GM12892 (cell line): ENCODE measurements at regions not wholly inside any gene's neighbourhood (a gene's known extent, or its start where the extent isn't known, plus 50 kb on each side); places are given as distances from the start of the nearest gene placed in this dataset.

Source experiments
- POLR2A ChIP-seq: IDR thresholded peaks from 2 replicates; pipeline ENCODE4 v1.6.1; 2011; ENCODE audit warnings: low read depth, low read length, control low read depth
- POLR2AphosphoS5 ChIP-seq: IDR thresholded peaks from 2 replicates; pipeline ENCODE4 v1.6.1; 2011; ENCODE audit warnings: low read depth, low read length, control low read depth

DNA sequence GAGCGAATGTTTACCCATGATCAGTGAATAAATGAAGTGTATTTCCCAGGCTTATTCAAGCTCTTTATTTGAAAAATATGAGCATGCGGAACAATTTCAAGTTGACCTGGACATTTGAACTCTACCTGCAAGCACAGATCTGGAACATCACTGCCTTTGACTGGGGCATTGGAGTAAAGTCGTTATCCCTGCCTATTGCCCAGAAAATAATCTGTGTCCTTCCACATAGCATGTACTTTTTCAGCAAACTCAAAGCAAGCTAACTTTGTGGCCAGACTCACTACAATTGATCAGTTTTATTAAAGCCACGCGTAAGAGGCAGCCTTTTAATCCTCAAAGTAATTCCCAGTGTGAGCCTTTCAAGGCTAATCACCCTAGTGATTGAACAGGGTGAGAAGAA lies 73.4 kb upstream of the PAK5 start:
- no peak for TF ChIP-seq POLR2A
- TF ChIP-seq POLR2AphosphoS5, result no peak
